ENCODE measurements at regions not wholly inside any gene's neighbourhood (a gene's known extent, or its start where the extent isn't known, plus 50 kb on each side); places are given as distances from the start of the nearest gene placed in this dataset.

DNA sequence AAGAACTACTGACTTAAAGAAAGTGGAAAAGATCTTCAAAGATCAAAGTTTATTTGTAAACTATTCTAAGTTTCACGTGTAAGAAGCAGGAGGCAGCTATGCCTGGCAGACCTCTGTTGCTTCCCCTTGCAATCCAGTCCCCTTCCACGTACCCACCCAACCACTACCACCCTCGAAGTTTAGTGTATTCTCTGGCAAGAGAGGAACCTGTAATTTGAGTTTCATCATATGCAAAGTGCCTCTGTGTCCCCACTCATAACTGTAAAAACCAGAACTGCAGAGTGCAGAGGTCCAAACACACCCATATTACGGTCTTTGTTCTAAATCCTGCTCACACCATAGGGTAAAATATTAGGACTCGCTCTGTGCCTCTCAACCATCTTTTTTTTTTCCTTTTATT lies 75.8 kb upstream of the FRY start:
- no peaks in the 10 kb centered on the region for H3K9me3 Mint-ChIP-seq
- H3K36me3 Mint-ChIP-seq = no peaks in the 10 kb centered on the region
- no peaks in the 10 kb centered on the region for H3K27me3 Mint-ChIP-seq
- DNase-seq = no peak
- no peak overlapping the region for H3K4me3 Mint-ChIP-seq
- H3K27ac Mint-ChIP-seq = no peak overlapping the region
- no peaks in the 10 kb centered on the region for H3K4me1 Mint-ChIP-seq

- no peaks in the 10 kb centered on the region for H3K4me1 Mint-ChIP-seq
- H3K27me3 Mint-ChIP-seq = peaks cover 3% of the 10 kb centered on the region
- no peaks in the 10 kb centered on the region for H3K9me3 Mint-ChIP-seq
- H3K36me3 Mint-ChIP-seq = no peaks in the 10 kb centered on the region
- no peak overlapping the region for H3K27ac Mint-ChIP-seq
- H3K4me3 Mint-ChIP-seq = no peak overlapping the region
- DNase-seq = no peak
These were observed 74.5 kb upstream of the FRY start for GRCh38 chr13:31956980-31957644.

DNA sequence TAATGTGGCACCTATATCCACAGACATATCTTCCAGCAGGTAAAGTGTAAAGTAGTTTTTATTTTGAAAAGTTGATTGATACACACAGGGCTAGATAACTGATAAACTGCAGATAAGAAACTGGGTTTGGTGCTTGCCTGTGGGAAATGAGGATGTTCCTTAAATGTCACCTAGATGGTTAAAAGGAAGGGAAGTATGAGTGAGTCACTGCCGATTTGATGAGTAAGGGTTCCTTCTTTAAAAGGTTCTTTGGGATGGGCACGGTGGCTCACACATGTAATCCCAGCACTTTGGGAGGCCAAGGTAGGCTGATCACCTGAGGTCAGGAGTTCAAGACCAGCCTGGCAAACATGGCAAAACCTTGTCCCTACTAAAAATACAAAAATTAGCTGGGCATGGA lies 73.8 kb upstream of the FRY start:
- no peak overlapping the region for H3K4me3 Mint-ChIP-seq
- H3K27me3 Mint-ChIP-seq = peaks cover 3% of the 10 kb centered on the region
- no peak for DNase-seq
- H3K27ac Mint-ChIP-seq = no peak overlapping the region
- no peaks in the 10 kb centered on the region for H3K36me3 Mint-ChIP-seq
- H3K9me3 Mint-ChIP-seq = no peaks in the 10 kb centered on the region
- H3K4me1 Mint-ChIP-seq = no peaks in the 10 kb centered on the region

DNA sequence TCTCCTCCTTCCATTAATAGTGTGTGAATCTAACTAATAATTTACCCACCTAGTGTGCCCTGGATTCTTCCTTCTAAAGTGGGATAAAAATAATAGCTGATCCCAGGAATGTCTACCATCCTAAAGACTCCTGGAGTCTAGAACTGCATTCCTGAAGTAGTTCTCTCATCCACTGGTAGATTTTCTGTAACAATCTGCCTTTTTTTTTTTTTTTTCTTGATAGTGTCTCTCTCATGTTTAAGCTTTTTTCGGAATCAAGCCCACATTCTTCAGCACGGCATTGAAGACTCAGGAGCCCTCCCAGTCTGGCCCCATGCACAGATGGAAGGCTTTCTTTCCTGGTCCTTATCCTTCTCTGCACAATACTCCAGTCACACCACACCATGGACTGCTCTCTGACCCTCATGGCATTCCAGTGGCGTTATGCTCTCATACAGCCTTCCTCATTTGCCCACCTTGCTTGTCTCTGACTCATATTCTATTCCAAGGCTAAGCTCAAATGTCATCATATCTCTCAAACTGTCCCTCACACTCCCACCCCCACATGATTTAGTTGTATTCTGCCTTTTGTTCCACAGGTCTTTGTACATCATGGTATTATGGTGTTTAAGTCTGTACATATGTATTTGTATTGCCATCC lies 68.7 kb upstream of the FRY start:
- H3K36me3 Mint-ChIP-seq = no peaks in the 10 kb centered on the region
- peaks cover 4% of the 10 kb centered on the region for H3K9me3 Mint-ChIP-seq
- H3K4me3 Mint-ChIP-seq = no peak overlapping the region
- H3K27me3 Mint-ChIP-seq = peaks cover 10% of the 10 kb centered on the region
- no peaks in the 10 kb centered on the region for H3K4me1 Mint-ChIP-seq
- H3K27ac Mint-ChIP-seq = no peak overlapping the region
- DNase-seq = no peak

GRCh38 chr13:31963631-31964030 lies 67.9 kb upstream of the FRY start:
- Mint-ChIP-seq H3K36me3 (no peaks in the 10 kb centered on the region), H3K4me1 (no peaks in the 10 kb centered on the region), H3K9me3 (peaks cover 6% of the 10 kb centered on the region), H3K27me3 (peaks cover 10% of the 10 kb centered on the region), H3K27ac (no peak overlapping the region), H3K4me3 (no peak overlapping the region)
- no peak for DNase-seq

DNA sequence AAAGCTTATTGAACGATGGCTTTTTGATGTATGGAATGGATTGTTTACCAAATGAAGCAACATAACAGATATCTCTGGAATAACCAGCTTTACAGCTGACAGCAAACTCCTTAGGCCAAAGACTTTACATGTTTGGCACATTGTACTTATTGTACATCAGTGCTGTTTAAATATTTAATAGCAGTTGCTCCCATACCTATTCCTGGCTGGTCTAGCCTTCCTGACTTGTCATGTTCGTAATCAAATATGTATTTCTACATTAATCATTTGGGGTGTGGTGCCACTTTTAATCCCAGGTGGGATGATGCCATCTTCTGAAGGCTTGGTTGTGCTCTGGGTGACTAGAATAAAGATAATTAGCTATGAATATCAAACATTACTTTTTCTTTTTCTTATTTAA lies 67.4 kb upstream of the FRY start:
- Mint-ChIP-seq H3K27me3 (peaks cover 10% of the 10 kb centered on the region), H3K36me3 (no peaks in the 10 kb centered on the region), H3K27ac (no peak overlapping the region), H3K9me3 (peaks cover 6% of the 10 kb centered on the region), H3K4me3 (no peak overlapping the region), H3K4me1 (no peaks in the 10 kb centered on the region)
- DNase-seq = no peak

GRCh38 chr13:31965361-31966066 lies 66.1 kb upstream of the FRY start:
- Mint-ChIP-seq H3K27me3 (peaks cover 10% of the 10 kb centered on the region), H3K4me1 (no peaks in the 10 kb centered on the region), H3K4me3 (no peak overlapping the region), H3K9me3 (peaks cover 6% of the 10 kb centered on the region), H3K27ac (no peak overlapping the region), H3K36me3 (no peaks in the 10 kb centered on the region)
- no peak for DNase-seq

DNA sequence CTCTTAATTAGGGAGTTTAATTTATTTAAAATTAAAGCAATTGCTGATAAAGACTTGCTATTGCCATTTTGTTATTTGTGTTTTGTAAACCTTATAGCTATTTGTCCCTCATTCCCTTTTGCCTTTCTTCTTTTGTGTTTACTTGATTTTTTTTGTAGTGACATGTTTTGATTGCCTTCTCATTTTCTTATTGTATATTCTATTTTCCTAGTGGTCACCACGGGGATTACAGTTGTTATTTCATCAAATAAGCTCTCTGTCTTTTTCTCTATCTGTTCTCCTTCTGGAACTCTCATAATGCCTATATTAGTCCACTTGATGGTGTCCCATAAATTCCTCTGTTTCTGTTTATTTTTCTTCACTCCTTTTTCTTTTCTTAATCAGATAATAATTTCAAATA lies 64.4 kb upstream of the FRY start:
- no peak overlapping the region for H3K4me3 Mint-ChIP-seq
- peaks cover 12% of the 10 kb centered on the region for H3K27me3 Mint-ChIP-seq
- no peak overlapping the region for H3K27ac Mint-ChIP-seq
- peaks cover 6% of the 10 kb centered on the region for H3K9me3 Mint-ChIP-seq
- H3K36me3 Mint-ChIP-seq = no peaks in the 10 kb centered on the region
- no peak for DNase-seq
- no peaks in the 10 kb centered on the region for H3K4me1 Mint-ChIP-seq

GRCh38 chr13:31968473-31968872 lies 63.1 kb upstream of the FRY start:
- peaks cover 9% of the 10 kb centered on the region for H3K27me3 Mint-ChIP-seq
- H3K36me3 Mint-ChIP-seq = no peaks in the 10 kb centered on the region
- H3K27ac Mint-ChIP-seq = no peak overlapping the region
- no peaks in the 10 kb centered on the region for H3K4me1 Mint-ChIP-seq
- no peak overlapping the region for H3K4me3 Mint-ChIP-seq
- DNase-seq = no peak
- peaks cover 6% of the 10 kb centered on the region for H3K9me3 Mint-ChIP-seq

GRCh38 chr13:31970231-31970930 lies 61.2 kb upstream of the FRY start:
- Mint-ChIP-seq H3K27ac (no peak overlapping the region), H3K27me3 (peaks cover 9% of the 10 kb centered on the region), H3K9me3 (peaks cover 6% of the 10 kb centered on the region), H3K4me3 (no peak overlapping the region), H3K36me3 (no peaks in the 10 kb centered on the region), H3K4me1 (no peaks in the 10 kb centered on the region)
- no peak for DNase-seq

DNA sequence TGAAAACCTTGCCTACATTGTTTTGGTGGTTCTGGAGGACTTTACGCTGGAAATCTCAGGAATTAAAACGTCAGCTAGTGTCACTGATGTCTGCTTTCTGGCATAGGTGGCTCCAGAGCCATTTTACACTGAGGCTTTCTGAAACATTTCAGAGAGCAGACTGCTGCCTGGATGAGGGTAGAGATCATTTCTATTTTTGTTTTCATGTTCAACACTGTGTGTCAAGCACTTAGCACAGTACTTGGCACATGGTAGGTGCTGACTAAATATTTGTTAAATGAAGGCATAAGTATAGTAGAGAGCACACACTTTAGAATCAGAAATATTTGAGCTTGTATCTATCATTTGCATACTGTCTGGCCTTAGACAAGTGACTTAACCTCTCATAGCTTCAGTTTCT lies 59.1 kb upstream of the FRY start:
- H3K27me3 Mint-ChIP-seq = peaks cover 5% of the 10 kb centered on the region
- H3K27ac Mint-ChIP-seq = no peak overlapping the region
- no peak overlapping the region for H3K4me3 Mint-ChIP-seq
- peaks cover 3% of the 10 kb centered on the region for H3K9me3 Mint-ChIP-seq
- no peaks in the 10 kb centered on the region for H3K4me1 Mint-ChIP-seq
- H3K36me3 Mint-ChIP-seq = no peaks in the 10 kb centered on the region
- DNase-seq = no peak

- H3K4me1 Mint-ChIP-seq = no peaks in the 10 kb centered on the region
- H3K36me3 Mint-ChIP-seq = no peaks in the 10 kb centered on the region
- peaks cover 4% of the 10 kb centered on the region for H3K27me3 Mint-ChIP-seq
- no peaks in the 10 kb centered on the region for H3K9me3 Mint-ChIP-seq
- no peak overlapping the region for H3K4me3 Mint-ChIP-seq
- no peak overlapping the region for H3K27ac Mint-ChIP-seq
- no peak for DNase-seq
These were observed 53.6 kb upstream of the FRY start for GRCh38 chr13:31978021-31978420.

DNA sequence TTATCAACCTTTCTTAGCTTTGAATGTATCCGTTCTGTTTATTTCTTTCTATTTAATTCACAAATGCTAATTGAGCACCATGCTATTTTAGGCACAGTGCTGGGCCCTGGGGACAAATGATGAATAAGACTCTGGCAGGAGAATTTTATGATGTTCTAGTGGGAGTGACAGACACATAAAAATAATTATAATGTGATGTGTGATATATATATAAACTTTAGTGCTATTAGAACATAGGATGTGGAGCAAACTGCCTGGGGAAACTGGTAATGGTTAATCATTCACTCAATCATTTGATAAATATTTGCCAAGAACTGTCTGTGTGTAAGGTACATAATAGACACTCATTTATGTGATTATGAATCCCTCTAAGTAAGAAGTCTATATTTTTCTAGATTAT lies 50.7 kb upstream of the FRY start:
- Mint-ChIP-seq H3K27me3 (peaks cover 4% of the 10 kb centered on the region), H3K27ac (no peak overlapping the region), H3K4me1 (no peaks in the 10 kb centered on the region), H3K4me3 (no peak overlapping the region), H3K36me3 (no peaks in the 10 kb centered on the region), H3K9me3 (no peaks in the 10 kb centered on the region)
- no peak for DNase-seq
